ENCODE measurements at regions not wholly inside any gene's neighbourhood (a gene's known extent, or its start where the extent isn't known, plus 50 kb on each side); places are given as distances from the start of the nearest gene placed in this dataset.

DNA sequence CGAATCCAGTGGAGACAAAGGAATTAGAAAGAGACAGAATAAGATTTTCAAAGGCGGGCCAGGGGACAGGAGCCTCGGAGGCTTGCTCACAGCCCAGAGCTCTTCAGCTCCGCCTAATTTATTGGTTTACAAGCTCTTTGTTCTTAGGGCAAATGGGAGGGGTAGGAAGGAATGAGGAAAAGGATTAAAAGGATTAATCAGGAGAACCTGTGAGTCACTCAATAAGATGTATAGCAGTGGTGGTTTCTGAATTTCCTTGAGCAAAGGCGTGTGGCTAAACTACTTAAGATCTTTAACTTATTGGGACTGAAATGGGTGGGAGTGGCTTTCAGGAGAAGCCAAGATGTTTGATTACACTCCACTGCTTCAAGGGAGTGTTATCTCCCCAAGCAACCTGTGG, 456.0 kb upstream of the SPANXN1 start:
- intact Hi-C loops (cut with micrococcal nuclease; ENCODE audit: unreplicated experiment) = loop anchor here (1.0 to 10.0 kb wide), 2 partner anchors 104 to 157 kb away; no protein-coding TSS in a partner anchor
- BruUV-seq (replicated peaks) = no TSS peak
- H3K9me3 Mint-ChIP-seq (ENCODE audit: low read depth, unreplicated experiment) = peaks cover 11% of the 10 kb centered on the region
- DNase-seq = peak; percentile 21
- peaks cover 8% of the 10 kb centered on the region for H3K36me3 Mint-ChIP-seq (ENCODE audit: insufficient read depth, unreplicated experiment)
- H3K4me3 Mint-ChIP-seq (ENCODE audit: low read depth, unreplicated experiment) = no peak overlapping the region
- TF ChIP-seq, protein P1, sequence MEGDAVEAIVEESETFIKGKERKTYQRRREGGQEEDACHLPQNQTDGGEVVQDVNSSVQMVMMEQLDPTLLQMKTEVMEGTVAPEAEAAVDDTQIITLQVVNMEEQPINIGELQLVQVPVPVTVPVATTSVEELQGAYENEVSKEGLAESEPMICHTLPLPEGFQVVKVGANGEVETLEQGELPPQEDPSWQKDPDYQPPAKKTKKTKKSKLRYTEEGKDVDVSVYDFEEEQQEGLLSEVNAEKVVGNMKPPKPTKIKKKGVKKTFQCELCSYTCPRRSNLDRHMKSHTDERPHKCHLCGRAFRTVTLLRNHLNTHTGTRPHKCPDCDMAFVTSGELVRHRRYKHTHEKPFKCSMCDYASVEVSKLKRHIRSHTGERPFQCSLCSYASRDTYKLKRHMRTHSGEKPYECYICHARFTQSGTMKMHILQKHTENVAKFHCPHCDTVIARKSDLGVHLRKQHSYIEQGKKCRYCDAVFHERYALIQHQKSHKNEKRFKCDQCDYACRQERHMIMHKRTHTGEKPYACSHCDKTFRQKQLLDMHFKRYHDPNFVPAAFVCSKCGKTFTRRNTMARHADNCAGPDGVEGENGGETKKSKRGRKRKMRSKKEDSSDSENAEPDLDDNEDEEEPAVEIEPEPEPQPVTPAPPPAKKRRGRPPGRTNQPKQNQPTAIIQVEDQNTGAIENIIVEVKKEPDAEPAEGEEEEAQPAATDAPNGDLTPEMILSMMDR (IDR thresholded peaks at IDR 0.05; ENCODE audit: unreplicated experiment) = no peak
- no peaks in the 10 kb centered on the region for H3K27me3 Mint-ChIP-seq (ENCODE audit: unreplicated experiment)
- CTCF ChIA-PET = interaction anchor here (0.7 kb wide), 1 partner anchor 157 kb away, joined by 3 read pairs; no protein-coding TSS in a partner anchor
- H3K27ac Mint-ChIP-seq (ENCODE audit: unreplicated experiment) = peak overlapping the region; percentile 89
- H3K4me1 Mint-ChIP-seq (ENCODE audit: low read depth, unreplicated experiment) = peaks cover 16% of the 10 kb centered on the region

DNA sequence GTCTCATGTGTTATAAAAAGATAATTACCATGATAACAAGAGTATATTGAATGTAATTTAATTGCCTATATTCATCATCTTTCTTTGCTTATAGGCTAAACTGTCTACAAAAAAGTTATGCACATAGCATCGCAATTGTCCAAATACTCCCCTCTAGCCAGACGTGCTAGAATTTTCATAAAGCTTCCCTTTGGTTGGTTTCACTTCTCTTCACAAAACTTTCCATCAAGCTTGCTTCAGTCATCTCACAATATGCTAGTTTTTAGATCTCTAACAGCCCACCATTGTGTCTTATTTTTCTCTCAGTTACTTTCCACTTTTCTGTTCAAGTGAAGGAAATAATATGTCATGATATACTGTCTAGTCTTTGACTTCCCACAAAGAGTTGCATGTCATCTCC, 448.3 kb upstream of the SPANXN1 start:
- Mint-ChIP-seq H3K36me3 (ENCODE audit: insufficient read depth, unreplicated experiment) (no peaks in the 10 kb centered on the region), H3K4me1 (ENCODE audit: low read depth, unreplicated experiment) (peaks cover 19% of the 10 kb centered on the region), H3K27me3 (ENCODE audit: unreplicated experiment) (no peaks in the 10 kb centered on the region), H3K9me3 (ENCODE audit: low read depth, unreplicated experiment) (peaks cover 2% of the 10 kb centered on the region), H3K4me3 (ENCODE audit: low read depth, unreplicated experiment) (no peak overlapping the region), H3K27ac (ENCODE audit: unreplicated experiment) (no peak overlapping the region)
- TF ChIP-seq, protein P1 (IDR thresholded peaks at IDR 0.05; ENCODE audit: unreplicated experiment) = no peak
- BruUV-seq (replicated peaks) = no TSS peak
- CTCF ChIA-PET = no interaction called here
- intact Hi-C loops (cut with micrococcal nuclease; ENCODE audit: unreplicated experiment) = loop anchor here (10.0 kb wide), 1 partner anchor 96 kb away; no protein-coding TSS in a partner anchor
- DNase-seq = no peak

GRCh38 chrX:144801786-144802185, 445.5 kb upstream of the SPANXN1 start:
- peaks cover 2% of the 10 kb centered on the region for H3K9me3 Mint-ChIP-seq (ENCODE audit: low read depth, unreplicated experiment)
- H3K36me3 Mint-ChIP-seq (ENCODE audit: insufficient read depth, unreplicated experiment) = no peaks in the 10 kb centered on the region
- CTCF ChIA-PET = no interaction called here
- H3K4me3 Mint-ChIP-seq (ENCODE audit: low read depth, unreplicated experiment) = no peak overlapping the region
- no peak for DNase-seq
- no TSS peak for BruUV-seq (replicated peaks)
- peak overlapping the region; percentile 73 for H3K27ac Mint-ChIP-seq (ENCODE audit: unreplicated experiment)
- TF ChIP-seq, protein P1 (IDR thresholded peaks at IDR 0.05; ENCODE audit: unreplicated experiment) = no peak
- intact Hi-C loops (cut with micrococcal nuclease; ENCODE audit: unreplicated experiment) = no loop called here
- no peaks in the 10 kb centered on the region for H3K27me3 Mint-ChIP-seq (ENCODE audit: unreplicated experiment)
- H3K4me1 Mint-ChIP-seq (ENCODE audit: low read depth, unreplicated experiment) = peaks cover 19% of the 10 kb centered on the region

GRCh38 chrX:144809025-144809424, 438.3 kb upstream of the SPANXN1 start:
- BruUV-seq (replicated peaks) = no TSS peak
- H3K9me3 Mint-ChIP-seq (ENCODE audit: low read depth, unreplicated experiment) = peaks cover 3% of the 10 kb centered on the region
- no peak overlapping the region for H3K27ac Mint-ChIP-seq (ENCODE audit: unreplicated experiment)
- H3K4me3 Mint-ChIP-seq (ENCODE audit: low read depth, unreplicated experiment) = no peak overlapping the region
- TF ChIP-seq, protein P1 (IDR thresholded peaks at IDR 0.05; ENCODE audit: unreplicated experiment) = no peak
- no peaks in the 10 kb centered on the region for H3K4me1 Mint-ChIP-seq (ENCODE audit: low read depth, unreplicated experiment)
- DNase-seq = no peak
- intact Hi-C loops (cut with micrococcal nuclease; ENCODE audit: unreplicated experiment) = no loop called here
- CTCF ChIA-PET = no interaction called here
- no peaks in the 10 kb centered on the region for H3K36me3 Mint-ChIP-seq (ENCODE audit: insufficient read depth, unreplicated experiment)
- H3K27me3 Mint-ChIP-seq (ENCODE audit: unreplicated experiment) = no peaks in the 10 kb centered on the region

Measured in Calu3 (cell line).